Neural progenitor cell (in vitro differentiated cells): ENCODE measurements at regions not wholly inside any gene's neighbourhood (a gene's known extent, or its start where the extent isn't known, plus 50 kb on each side); places are given as distances from the start of the nearest gene placed in this dataset.

ENCODE experiments used
- DNase-seq: peaks from one replicate; pipeline ENCODE4 v3.0.0-alpha.2; 2016; ENCODE audit warnings: low spot score
- H2AFZ ChIP-seq: fragments of 200-600 bp; sonication (generic); replicated peaks from 2 replicates; pipeline ENCODE4 v1.6.1; 2016; ENCODE audit warnings: antibody characterized with exemption
- H3F3A ChIP-seq: fragments of 200-600 bp; sonication (generic); 2 replicates; pipeline ENCODE4 v1.6.1; 2016; ENCODE audit warnings: antibody characterized with exemption, low read depth
- H3K27ac ChIP-seq: fragments of 200-600 bp; sonication (generic); 2 replicates; pipeline ENCODE4 v1.5.1; 2016; ENCODE audit warnings: mild to moderate bottlenecking
- H3K27me3 ChIP-seq: fragments of 200-600 bp; sonication (generic); 2 replicates; pipeline ENCODE4 v1.6.1; 2016; ENCODE audit warnings: mild to moderate bottlenecking, moderate library complexity
- H3K36me3 ChIP-seq: fragments of 200-600 bp; sonication (generic); 2 replicates; pipeline ENCODE4 v1.5.1; 2016
- H3K4me1 ChIP-seq: fragments of 200-600 bp; sonication (generic); 2 replicates; pipeline ENCODE4 v1.6.1; 2016; ENCODE audit warnings: mixed run types
- H3K4me2 ChIP-seq: fragments of 200-600 bp; sonication (generic); 2 replicates; pipeline ENCODE4 v1.6.1; 2016
- H3K4me3 ChIP-seq: fragments of 200-600 bp; sonication (generic); 2 replicates; pipeline ENCODE4 v1.5.1; 2016
- H3K79me2 ChIP-seq: fragments of 200-600 bp; sonication (generic); 2 replicates; pipeline ENCODE4 v1.6.1; 2016; ENCODE audit warnings: low read depth
- H3K9ac ChIP-seq: fragments of 200-600 bp; sonication (generic); 2 replicates; pipeline ENCODE4 v1.6.1; 2016
- H3K9me3 ChIP-seq: fragments of 200-600 bp; sonication (generic); 2 replicates; pipeline ENCODE4 v1.5.1; 2016; ENCODE audit warnings: low read depth
- H4K20me1 ChIP-seq: fragments of 200-600 bp; sonication (generic); 2 replicates; pipeline ENCODE4 v1.6.1; 2016; ENCODE audit warnings: low read depth
- H3K27ac Mint-ChIP-seq: 3 replicates; pipeline ENCODE4 v1.8.0; 2021; ENCODE audit warnings: mixed read lengths
- H3K27me3 Mint-ChIP-seq: 2 replicates; pipeline ENCODE4 v1.8.0; 2022; ENCODE audit warnings: low read depth, mild to moderate bottlenecking, inconsistent platforms, moderate library complexity, mixed read lengths; ENCODE audit not compliant: insufficient read depth
- H3K36me3 Mint-ChIP-seq: 3 replicates; pipeline ENCODE4 v1.8.0; 2021; ENCODE audit warnings: mixed read lengths
- H3K4me1 Mint-ChIP-seq: 3 replicates; pipeline ENCODE4 v1.8.0; 2021; ENCODE audit warnings: mixed read lengths
- H3K4me3 Mint-ChIP-seq: 3 replicates; pipeline ENCODE4 v1.8.0; 2021; ENCODE audit warnings: mild to moderate bottlenecking, moderate library complexity, mixed read lengths
- H3K9me3 Mint-ChIP-seq: 3 replicates; pipeline ENCODE4 v1.8.0; 2020; ENCODE audit warnings: mixed read lengths
- CTCF ChIP-seq: fragments of 200-600 bp; sonication (generic); IDR thresholded peaks from 2 replicates; pipeline ENCODE4 v1.5.1; 2017; ENCODE audit warnings: antibody characterized with exemption, mild to moderate bottlenecking
- EZH2 ChIP-seq: fragments of 200-600 bp; sonication (generic); IDR thresholded peaks from 2 replicates; pipeline ENCODE4 v1.6.1; 2017; ENCODE audit warnings: antibody characterized with exemption, mild to moderate bottlenecking, moderate library complexity
- EZH2phosphoT487 ChIP-seq: fragments of 200-600 bp; sonication (generic); IDR thresholded peaks from 2 replicates; pipeline ENCODE4 v1.6.1; 2017; ENCODE audit warnings: antibody characterized with exemption

- no peaks in the 10 kb centered on the region for H3K36me3 ChIP-seq
These were observed 237.5 kb downstream of the MAFB start for GRCh38 chr20:40451552-40451951.

GRCh38 chr20:40449974-40450616 lies 238.9 kb downstream of the MAFB start:
- Histone ChIP-seq H3K27ac (no peak overlapping the region), H3K4me3 (no peak overlapping the region), H4K20me1 (no peaks in the 10 kb centered on the region), H3F3A (no peaks in the 10 kb centered on the region), H3K4me2 (no peak overlapping the region), H3K79me2 (no peaks in the 10 kb centered on the region), H3K36me3 (no peaks in the 10 kb centered on the region), H3K27me3 (peaks cover under 1% of the 10 kb centered on the region), H3K4me1 (no peaks in the 10 kb centered on the region), H3K9me3 (no peaks in the 10 kb centered on the region), H3K9ac (no peak overlapping the region), H2AFZ (no peak overlapping the region)
- Mint-ChIP-seq H3K27me3 (no peaks in the 10 kb centered on the region), H3K4me1 (peaks cover 5% of the 10 kb centered on the region), H3K36me3 (no peaks in the 10 kb centered on the region), H3K9me3 (no peaks in the 10 kb centered on the region), H3K4me3 (no peak overlapping the region), H3K27ac (no peak overlapping the region)
- TF ChIP-seq CTCF: no peak
- no peak for TF ChIP-seq EZH2phosphoT487
- TF ChIP-seq EZH2: no peak
- no peak for DNase-seq

More at GRCh38 chr20:40451552-40451951, 237.5 kb downstream of the MAFB start:
- no peak overlapping the region for H3K4me3 ChIP-seq
- H3K9ac ChIP-seq: no peak overlapping the region
- no peak overlapping the region for H3K27ac ChIP-seq
- H4K20me1 ChIP-seq: no peaks in the 10 kb centered on the region
- TF ChIP-seq EZH2: no peak
- TF ChIP-seq EZH2phosphoT487: no peak
- TF ChIP-seq CTCF: no peak
- H3K79me2 ChIP-seq: no peaks in the 10 kb centered on the region
- no peaks in the 10 kb centered on the region for H3K9me3 Mint-ChIP-seq
- H3K4me1 ChIP-seq: no peaks in the 10 kb centered on the region
- H3K27me3 ChIP-seq: peaks cover 15% of the 10 kb centered on the region
- H3K36me3 Mint-ChIP-seq: no peaks in the 10 kb centered on the region
- no peak overlapping the region for H3K4me2 ChIP-seq
- H3K4me3 Mint-ChIP-seq: no peak overlapping the region
- H3F3A ChIP-seq: no peaks in the 10 kb centered on the region
- H3K4me1 Mint-ChIP-seq: peaks cover 5% of the 10 kb centered on the region
- no peak overlapping the region for H3K27ac Mint-ChIP-seq
- no peak for DNase-seq
- no peaks in the 10 kb centered on the region for H3K9me3 ChIP-seq
- H3K27me3 Mint-ChIP-seq: no peaks in the 10 kb centered on the region
- H2AFZ ChIP-seq: no peak overlapping the region

- no peaks in the 10 kb centered on the region for H3K9me3 Mint-ChIP-seq
- H3K4me3 Mint-ChIP-seq: no peak overlapping the region
- Histone ChIP-seq H4K20me1 (no peaks in the 10 kb centered on the region), H3F3A (no peaks in the 10 kb centered on the region), H3K27ac (no peak overlapping the region), H3K4me2 (no peak overlapping the region), H3K4me1 (no peaks in the 10 kb centered on the region), H3K79me2 (no peaks in the 10 kb centered on the region), H3K9me3 (no peaks in the 10 kb centered on the region), H2AFZ (no peak overlapping the region), H3K9ac (no peak overlapping the region), H3K27me3 (no peaks in the 10 kb centered on the region), H3K4me3 (no peak overlapping the region), H3K36me3 (no peaks in the 10 kb centered on the region)
- H3K4me1 Mint-ChIP-seq: peaks cover 6% of the 10 kb centered on the region
- H3K27ac Mint-ChIP-seq: no peak overlapping the region
- H3K36me3 Mint-ChIP-seq: no peaks in the 10 kb centered on the region
- H3K27me3 Mint-ChIP-seq: no peaks in the 10 kb centered on the region
- no peak for DNase-seq
- TF ChIP-seq EZH2: no peak
- TF ChIP-seq CTCF: no peak
- TF ChIP-seq EZH2phosphoT487: no peak
These were observed 239.8 kb downstream of the MAFB start for GRCh38 chr20:40449144-40449690.
